ENCODE measurements at regions not wholly inside any gene's neighbourhood (a gene's known extent, or its start where the extent isn't known, plus 50 kb on each side); places are given as distances from the start of the nearest gene placed in this dataset.

DNA sequence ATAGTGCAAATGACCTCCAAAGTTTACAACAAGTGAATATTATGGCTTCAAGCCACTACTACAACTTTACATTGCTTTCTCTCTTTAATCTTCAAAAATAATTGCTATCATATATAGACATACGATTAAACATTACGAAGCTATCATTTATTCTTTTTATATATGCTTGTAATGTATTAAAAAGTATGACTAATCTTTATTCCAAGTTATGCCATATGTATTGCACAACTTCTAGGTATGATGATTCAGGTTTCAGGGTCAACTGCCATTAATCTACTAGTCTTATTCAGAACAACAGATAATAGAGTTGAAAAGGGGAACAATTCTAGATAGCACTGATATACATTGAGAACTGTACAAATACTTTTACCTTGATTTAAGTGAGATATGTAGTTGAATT is 506.2 kb upstream of the TMEFF2 start:
- TF ChIP-seq EZH2phosphoT487 (IDR thresholded peaks at IDR 0.05; ENCODE audit: low read length): no peak
- TF ChIP-seq, protein P1, sequence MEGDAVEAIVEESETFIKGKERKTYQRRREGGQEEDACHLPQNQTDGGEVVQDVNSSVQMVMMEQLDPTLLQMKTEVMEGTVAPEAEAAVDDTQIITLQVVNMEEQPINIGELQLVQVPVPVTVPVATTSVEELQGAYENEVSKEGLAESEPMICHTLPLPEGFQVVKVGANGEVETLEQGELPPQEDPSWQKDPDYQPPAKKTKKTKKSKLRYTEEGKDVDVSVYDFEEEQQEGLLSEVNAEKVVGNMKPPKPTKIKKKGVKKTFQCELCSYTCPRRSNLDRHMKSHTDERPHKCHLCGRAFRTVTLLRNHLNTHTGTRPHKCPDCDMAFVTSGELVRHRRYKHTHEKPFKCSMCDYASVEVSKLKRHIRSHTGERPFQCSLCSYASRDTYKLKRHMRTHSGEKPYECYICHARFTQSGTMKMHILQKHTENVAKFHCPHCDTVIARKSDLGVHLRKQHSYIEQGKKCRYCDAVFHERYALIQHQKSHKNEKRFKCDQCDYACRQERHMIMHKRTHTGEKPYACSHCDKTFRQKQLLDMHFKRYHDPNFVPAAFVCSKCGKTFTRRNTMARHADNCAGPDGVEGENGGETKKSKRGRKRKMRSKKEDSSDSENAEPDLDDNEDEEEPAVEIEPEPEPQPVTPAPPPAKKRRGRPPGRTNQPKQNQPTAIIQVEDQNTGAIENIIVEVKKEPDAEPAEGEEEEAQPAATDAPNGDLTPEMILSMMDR (IDR thresholded peaks at IDR 0.05; ENCODE audit: low read length): no peak
